HCT116 (cell line): ENCODE measurements at regions not wholly inside any gene's neighbourhood (a gene's known extent, or its start where the extent isn't known, plus 50 kb on each side); places are given as distances from the start of the nearest gene placed in this dataset.

Experiments used
- ATAC-seq: fragments of 200-7000 bp; cut with Tn5 transposase; 2 replicates; pipeline ENCODE4 v1.9.1; 2020; ENCODE audit warnings: mild to moderate bottlenecking, moderate library complexity
- BruUV-seq: library from RNA; stranded (reverse); fragments of 400-500 nt; replicated peaks from 2 replicates; lab custom pipeline; 2021; lab: Mats Ljungman, UMichigan
- CTCF ChIA-PET: fragments of 300-600 bp; sonication (Branson Sonifier 250); formaldehyde crosslinking; loops from one replicate; lab custom pipeline; 2021; ENCODE audit warnings: antibody characterized with exemption; lab: Charles Lee
- POLR2A ChIA-PET: fragments of 300-600, 350-600 bp; sonication (Branson Sonifier 250); formaldehyde crosslinking; loops from one replicate; lab custom pipeline; 2021; ENCODE audit warnings: antibody characterized with exemption; lab: Charles Lee
- RAD21 ChIA-PET, 2 experiments: fragments of 300-600 bp; sonication (Branson Sonifier 250); formaldehyde crosslinking; loops; one replicate each; lab custom pipeline; 2023; ENCODE audit warnings: low total read pairs in 2 of 2; ENCODE audit not compliant: uncharacterized antibody in 2 of 2, unreplicated experiment in 2 of 2, low non-redundant PET in 1 of 2; lab: Charles Lee
- DNase-seq: peaks from one replicate; pipeline ENCODE4 v3.0.0-alpha.2; 2010; ENCODE audit warnings: low read depth, low spot score
- H2AFZ ChIP-seq: fragments of 200-600 bp; shearing (Covaris generic), sonication (generic); 2 replicates; pipeline ENCODE4 v1.6.1; 2017; ENCODE audit warnings: low read depth, mixed run types, mixed read lengths, antibody characterized with exemption, low read length; ENCODE audit not compliant: poor library complexity, severe bottlenecking
- H3K27ac ChIP-seq: 2 replicates; pipeline ENCODE4 v1.5.1; 2012; ENCODE audit warnings: low read depth, low read length
- H3K27me3 ChIP-seq: fragments of 200-600 bp; sonication (generic); 2 replicates; pipeline ENCODE4 v1.6.1; 2016; ENCODE audit warnings: mixed run types, low read length, mixed read lengths; ENCODE audit not compliant: insufficient read depth
- H3K36me3 ChIP-seq, 2 experiments: fragments of 200-500 bp in 1 of 2; fragments of 200-600 bp in 1 of 2; sonication (Bioruptor generic) in 1 of 2; sonication (generic) in 1 of 2; 2 replicates each; pipeline versions ENCODE4 v1.5.1 to v1.6.1; 2014 to 2016; ENCODE audit warnings: low read length in 2 of 2, inconsistent platforms in 1 of 2, mixed read lengths in 1 of 2, mixed run types in 1 of 2; ENCODE audit not compliant: insufficient read depth in 2 of 2, control insufficient read depth in 1 of 2
- H3K4me1 ChIP-seq, 2 experiments: fragments of 200-600 bp in 1 of 2; sonication (generic) in 1 of 2; 2 replicates each; pipeline versions ENCODE4 v1.5.1 to v1.6.1; 2012 to 2017; ENCODE audit warnings: low read length in 2 of 2, inconsistent platforms in 1 of 2, mild to moderate bottlenecking in 1 of 2, mixed read lengths in 1 of 2, mixed run types in 1 of 2, moderate library complexity in 1 of 2; ENCODE audit not compliant: insufficient read depth in 2 of 2, control insufficient read depth in 1 of 2
- H3K4me2 ChIP-seq: fragments of 200-600 bp; sonication (generic); 2 replicates; pipeline ENCODE4 v1.6.1; 2017; ENCODE audit warnings: mixed run types, low read length, mixed read lengths
- H3K4me3 ChIP-seq, 2 experiments: fragments of 200-600 bp in 1 of 2; sonication (generic) in 1 of 2; replicated peaks in 1 of 2; 2 replicates each; pipeline ENCODE4 v1.5.1; 2011 to 2016; ENCODE audit warnings: low read length in 2 of 2, control low read depth in 1 of 2, low read depth in 1 of 2, mild to moderate bottlenecking in 1 of 2, mixed read lengths in 1 of 2, mixed run types in 1 of 2
- H3K79me2 ChIP-seq: fragments of 200-600 bp; sonication (generic); 2 replicates; pipeline ENCODE4 v1.6.1; 2017; ENCODE audit warnings: mild to moderate bottlenecking, mixed run types, low read length, moderate library complexity, mixed read lengths; ENCODE audit not compliant: insufficient read depth
- H3K9ac ChIP-seq: fragments of 200-600 bp; sonication (generic); 2 replicates; pipeline ENCODE4 v1.6.1; 2016; ENCODE audit warnings: low read length, mixed read lengths
- H3K9me2 ChIP-seq: fragments of 200-600 bp; sonication (generic), shearing (Covaris generic); 2 replicates; pipeline ENCODE4 v1.6.1; 2017; ENCODE audit warnings: mixed run types, mild to moderate bottlenecking, moderate library complexity; ENCODE audit not compliant: insufficient read depth
- H3K9me3 ChIP-seq, 2 experiments: fragments of 200-500 bp in 1 of 2; fragments of 200-600 bp in 1 of 2; sonication (Bioruptor generic) in 1 of 2; sonication (generic) in 1 of 2; 2 replicates each; pipeline ENCODE4 v1.6.1; 2014 to 2017; ENCODE audit warnings: low read length in 2 of 2, mixed read lengths in 2 of 2, inconsistent platforms in 1 of 2, low read depth in 1 of 2, mild to moderate bottlenecking in 1 of 2, mixed run types in 1 of 2, moderate library complexity in 1 of 2; ENCODE audit not compliant: control insufficient read depth in 1 of 2, insufficient read depth in 1 of 2
- H4K20me1 ChIP-seq: fragments of 200-600 bp; sonication (generic), shearing (Covaris generic); 2 replicates; pipeline ENCODE4 v1.6.1; 2017; ENCODE audit warnings: mixed run types, mild to moderate bottlenecking, moderate library complexity; ENCODE audit not compliant: insufficient read depth
- CBX3 ChIP-seq: IDR thresholded peaks from 2 replicates; pipeline ENCODE4 v1.6.1; 2012; ENCODE audit warnings: low read depth
- EGR1 ChIP-seq: IDR thresholded peaks from 2 replicates; pipeline ENCODE4 v1.6.1; 2012; ENCODE audit warnings: low read depth
- ELF1 ChIP-seq: IDR thresholded peaks from 2 replicates; pipeline ENCODE4 v1.6.1; 2012; ENCODE audit warnings: low read depth, borderline replicate concordance
- EZH2 ChIP-seq: fragments of 200-600 bp; sonication (generic); IDR thresholded peaks from 2 replicates; pipeline ENCODE4 v1.6.1; 2017; ENCODE audit warnings: antibody characterized with exemption, mixed run types
- EZH2phosphoT487 ChIP-seq: fragments of 200-600 bp; IDR thresholded peaks from 2 replicates; pipeline ENCODE4 v1.6.1; 2018; ENCODE audit warnings: antibody characterized with exemption, borderline replicate concordance
- JUND ChIP-seq: IDR thresholded peaks from 2 replicates; pipeline ENCODE4 v1.6.1; 2012
- POLR2AphosphoS5 ChIP-seq: IDR thresholded peaks from 2 replicates; pipeline ENCODE4 v1.6.1; 2011; ENCODE audit warnings: mild to moderate bottlenecking, low read depth, low read length, moderate library complexity
- RAD21 ChIP-seq: IDR thresholded peaks from 2 replicates; pipeline ENCODE4 v1.6.1; 2012; ENCODE audit warnings: low read depth, mild to moderate bottlenecking
- SP1 ChIP-seq: IDR thresholded peaks from 2 replicates; pipeline ENCODE4 v1.6.1; 2012; ENCODE audit warnings: low read depth
- ZNF274 ChIP-seq: fragments of 200-500 bp; sonication (Bioruptor generic); IDR thresholded peaks from 2 replicates; pipeline ENCODE4 v1.6.1; 2014; ENCODE audit warnings: mild to moderate bottlenecking, low read depth, low read length, inconsistent platforms
- intact Hi-C: fragments of 100-400 bp; cut with micrococcal nuclease; formaldehyde crosslinking; loops from 2 replicates; pipeline ENCODE4 v1.10.0; 2022
- TF ChIP-seq, protein P1 (sequence below): IDR thresholded peaks from 2 replicates; pipeline ENCODE4 v1.6.1; 2012

- POLR2A ChIA-PET, result no interaction called here
- Histone ChIP-seq H3K27me3 (no peaks in the 10 kb centered on the region), H3K4me3 (no peak overlapping the region), H3K9me3 (no peaks in the 10 kb centered on the region), H3K79me2 (no peaks in the 10 kb centered on the region), H3K4me2 (no peak overlapping the region), H3K27ac (no peak overlapping the region), H3K36me3 (no peaks in the 10 kb centered on the region), H3K4me1 (no peaks in the 10 kb centered on the region), H4K20me1 (no peaks in the 10 kb centered on the region), H3K9me2 (no peaks in the 10 kb centered on the region), H3K9ac (no peak overlapping the region), H2AFZ (no peak overlapping the region)
- intact Hi-C loops, result no loop called here
- ATAC-seq, result no peak
- no TSS peak for BruUV-seq
- CTCF ChIA-PET, result no interaction called here
- no peak for TF ChIP-seq EGR1
- no peak for TF ChIP-seq CBX3
- TF ChIP-seq RAD21, result no peak
- TF ChIP-seq EZH2phosphoT487, result no peak
- no peak for TF ChIP-seq ELF1
- no peak for TF ChIP-seq POLR2AphosphoS5
- TF ChIP-seq EZH2, result no peak
- TF ChIP-seq JUND, result no peak
- TF ChIP-seq, protein P1, sequence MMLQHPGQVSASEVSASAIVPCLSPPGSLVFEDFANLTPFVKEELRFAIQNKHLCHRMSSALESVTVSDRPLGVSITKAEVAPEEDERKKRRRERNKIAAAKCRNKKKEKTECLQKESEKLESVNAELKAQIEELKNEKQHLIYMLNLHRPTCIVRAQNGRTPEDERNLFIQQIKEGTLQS, result no peak
- no peak for DNase-seq
- RAD21 ChIA-PET, result no interaction called here
Measured at GRCh38 chr2:143819764-143820163, 690.5 kb downstream of the ARHGAP15 start.

DNA sequence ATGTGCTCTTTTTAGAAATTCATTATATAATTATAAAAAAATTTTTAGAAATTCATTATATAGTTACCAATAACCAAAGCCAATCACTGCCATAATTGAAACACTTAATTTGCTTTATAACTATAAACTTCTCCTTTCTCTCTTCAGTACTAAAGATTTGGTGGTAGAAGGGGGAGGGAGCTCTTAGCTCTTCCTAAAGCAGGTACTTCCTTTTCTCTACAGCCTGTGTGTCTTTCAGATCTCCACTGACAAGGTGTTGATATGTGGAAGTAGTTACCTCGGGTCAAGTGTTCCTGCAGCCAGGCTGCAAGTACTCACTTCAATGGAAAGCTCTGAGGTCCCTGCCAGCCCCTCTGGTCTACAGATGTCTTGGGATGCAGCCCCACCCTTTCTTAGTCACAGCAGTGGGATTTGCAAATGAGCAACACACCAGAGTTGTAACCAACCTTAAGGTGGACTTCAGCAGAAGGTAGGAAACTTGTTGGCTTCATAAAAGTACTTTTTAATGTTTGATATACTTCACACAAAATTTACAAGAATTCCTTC, 690.0 kb downstream of the ARHGAP15 start:
- no peak for TF ChIP-seq ZNF274
- TF ChIP-seq CBX3, result no peak
- TF ChIP-seq SP1, result no peak
- no peak for TF ChIP-seq EGR1
- no peak for TF ChIP-seq POLR2AphosphoS5
- TF ChIP-seq RAD21, result no peak
- no peak for TF ChIP-seq EZH2
- H3K9me2 ChIP-seq, result no peaks in the 10 kb centered on the region
- no peak overlapping the region for H3K4me2 ChIP-seq
- no peaks in the 10 kb centered on the region for H3K27me3 ChIP-seq
- ChIA-PET CTCF (no interaction called here), RAD21 (no interaction called here), POLR2A (no interaction called here)
- H3K4me3 ChIP-seq, result no peak overlapping the region
- H3K9ac ChIP-seq, result no peak overlapping the region
- no TSS peak for BruUV-seq
- no peaks in the 10 kb centered on the region for H3K79me2 ChIP-seq
- no peaks in the 10 kb centered on the region for H4K20me1 ChIP-seq
- no peak overlapping the region for H3K27ac ChIP-seq
- H3K9me3 ChIP-seq, result no peaks in the 10 kb centered on the region
- no peaks in the 10 kb centered on the region for H3K4me1 ChIP-seq
- DNase-seq, result no peak
- intact Hi-C loops, result no loop called here
- no peak overlapping the region for H2AFZ ChIP-seq
- no peaks in the 10 kb centered on the region for H3K36me3 ChIP-seq
- no peak for ATAC-seq
